ENCODE measurements at regions not wholly inside any gene's neighbourhood (a gene's known extent, or its start where the extent isn't known, plus 50 kb on each side); places are given as distances from the start of the nearest gene placed in this dataset.
"Not testable (repeated sequence)": the region's sequence is repeated elsewhere in the genome, so short reads cannot be mapped to it uniquely, and the experiment has no call there.

- no peaks in the 10 kb centered on the region for H3K36me3 ChIP-seq (ENCODE audit: control insufficient read depth, insufficient read depth, low read length)
- no peak overlapping the region for H3K27ac ChIP-seq (ENCODE audit: low read depth, low read length)
- no peaks in the 10 kb centered on the region for H3K9me3 ChIP-seq (ENCODE audit: control insufficient read depth, insufficient read depth, low read length)
- H3K4me3 ChIP-seq (ENCODE audit: low read depth, low read length) = no peak overlapping the region
- H3K4me1 ChIP-seq (ENCODE audit: control insufficient read depth, insufficient read depth, low read length) = peaks cover 11% of the 10 kb centered on the region
- 0 out of 2 replicates have a peak, but pooled peaks cover 3% of the 10 kb centered on the region for H3K27me3 ChIP-seq (ENCODE audit: control insufficient read depth, insufficient read depth, low read length)
- no peak overlapping the region for H3K9ac ChIP-seq (ENCODE audit: low read depth, low read length)
These were observed 90.3 kb upstream of the PRKX start for GRCh38 chrX:3803713-3804112.

- Histone ChIP-seq H3K4me1 (ENCODE audit: control insufficient read depth, insufficient read depth, low read length) (peaks cover 8% of the 10 kb centered on the region), H3K9ac (ENCODE audit: low read depth, low read length) (no peak overlapping the region), H3K36me3 (ENCODE audit: control insufficient read depth, insufficient read depth, low read length) (no peaks in the 10 kb centered on the region), H3K27me3 (ENCODE audit: control insufficient read depth, insufficient read depth, low read length) (0 out of 2 replicates have a peak, but pooled peaks cover 3% of the 10 kb centered on the region), H3K27ac (ENCODE audit: low read depth, low read length) (no peak overlapping the region), H3K4me3 (ENCODE audit: low read depth, low read length) (no peak overlapping the region), H3K9me3 (ENCODE audit: control insufficient read depth, insufficient read depth, low read length) (no peaks in the 10 kb centered on the region)
These were observed 89.9 kb upstream of the PRKX start for GRCh38 chrX:3803305-3803704.

- not testable (repeated sequence) for H3K27ac ChIP-seq (ENCODE audit: low read depth, low read length); H3K27me3 ChIP-seq (ENCODE audit: control insufficient read depth, insufficient read depth, low read length)
These were observed 82.0 kb upstream of the PRKX start for GRCh38 chrX:3795411-3795810.

GRCh38 chrX:3791449-3791848 is 78.0 kb upstream of the PRKX start:
- Histone ChIP-seq H3K27me3 (ENCODE audit: control insufficient read depth, insufficient read depth, low read length) (no peaks in the 10 kb centered on the region), H3K9me3 (ENCODE audit: control insufficient read depth, insufficient read depth, low read length) (no peaks in the 10 kb centered on the region), H3K36me3 (ENCODE audit: control insufficient read depth, insufficient read depth, low read length) (no peaks in the 10 kb centered on the region), H3K9ac (ENCODE audit: low read depth, low read length) (no peak overlapping the region), H3K27ac (ENCODE audit: low read depth, low read length) (no peak overlapping the region), H3K4me1 (ENCODE audit: control insufficient read depth, insufficient read depth, low read length) (peaks cover 15% of the 10 kb centered on the region), H3K4me3 (ENCODE audit: low read depth, low read length) (no peak overlapping the region)

More at GRCh38 chrX:3795411-3795810, 82.0 kb upstream of the PRKX start:
- not testable (repeated sequence) for H3K9me3 ChIP-seq (ENCODE audit: control insufficient read depth, insufficient read depth, low read length); H3K4me3 ChIP-seq (ENCODE audit: low read depth, low read length); H3K4me1 ChIP-seq (ENCODE audit: control insufficient read depth, insufficient read depth, low read length); H3K36me3 ChIP-seq (ENCODE audit: control insufficient read depth, insufficient read depth, low read length); H3K9ac ChIP-seq (ENCODE audit: low read depth, low read length)

GRCh38 chrX:3788494-3789233 is 75.2 kb upstream of the PRKX start:
- Histone ChIP-seq H3K9ac (ENCODE audit: low read depth, low read length) (peak overlapping the region; percentile 5), H3K4me1 (ENCODE audit: control insufficient read depth, insufficient read depth, low read length) (peaks cover 15% of the 10 kb centered on the region), H3K36me3 (ENCODE audit: control insufficient read depth, insufficient read depth, low read length) (no peaks in the 10 kb centered on the region), H3K9me3 (ENCODE audit: control insufficient read depth, insufficient read depth, low read length) (no peaks in the 10 kb centered on the region), H3K27ac (ENCODE audit: low read depth, low read length) (peak overlapping the region; percentile 32), H3K27me3 (ENCODE audit: control insufficient read depth, insufficient read depth, low read length) (no peaks in the 10 kb centered on the region), H3K4me3 (ENCODE audit: low read depth, low read length) (peak overlapping the region; percentile 55)

GRCh38 chrX:3787856-3788255 is 74.4 kb upstream of the PRKX start:
- H3K27ac ChIP-seq (ENCODE audit: low read depth, low read length) = peak overlapping the region; percentile 32
- peak overlapping the region; percentile 55 for H3K4me3 ChIP-seq (ENCODE audit: low read depth, low read length)
- H3K36me3 ChIP-seq (ENCODE audit: control insufficient read depth, insufficient read depth, low read length) = no peaks in the 10 kb centered on the region
- H3K9me3 ChIP-seq (ENCODE audit: control insufficient read depth, insufficient read depth, low read length) = no peaks in the 10 kb centered on the region
- no peaks in the 10 kb centered on the region; the same call in 1 of the 2 replicates for H3K27me3 ChIP-seq (ENCODE audit: control insufficient read depth, insufficient read depth, low read length)
- peaks cover 15% of the 10 kb centered on the region for H3K4me1 ChIP-seq (ENCODE audit: control insufficient read depth, insufficient read depth, low read length)
- H3K9ac ChIP-seq (ENCODE audit: low read depth, low read length) = no peak overlapping the region

GRCh38 chrX:3785822-3786221 is 72.4 kb upstream of the PRKX start:
- not testable (repeated sequence) for H3K4me3 ChIP-seq (ENCODE audit: low read depth, low read length); H3K27me3 ChIP-seq (ENCODE audit: control insufficient read depth, insufficient read depth, low read length); H3K27ac ChIP-seq (ENCODE audit: low read depth, low read length); H3K36me3 ChIP-seq (ENCODE audit: control insufficient read depth, insufficient read depth, low read length); H3K9me3 ChIP-seq (ENCODE audit: control insufficient read depth, insufficient read depth, low read length); H3K9ac ChIP-seq (ENCODE audit: low read depth, low read length)
- peaks cover 20% of the 10 kb centered on the region for H3K4me1 ChIP-seq (ENCODE audit: control insufficient read depth, insufficient read depth, low read length)

- Histone ChIP-seq H3K4me1 (ENCODE audit: control insufficient read depth, insufficient read depth, low read length) (peaks cover 5% of the 10 kb centered on the region), H3K4me3 (ENCODE audit: low read depth, low read length) (no peak overlapping the region), H3K9ac (ENCODE audit: low read depth, low read length) (no peak overlapping the region), H3K36me3 (ENCODE audit: control insufficient read depth, insufficient read depth, low read length) (no peaks in the 10 kb centered on the region), H3K27me3 (ENCODE audit: control insufficient read depth, insufficient read depth, low read length) (no peaks in the 10 kb centered on the region; the same call in 1 of the 2 replicates), H3K9me3 (ENCODE audit: control insufficient read depth, insufficient read depth, low read length) (no peaks in the 10 kb centered on the region), H3K27ac (ENCODE audit: low read depth, low read length) (no peak overlapping the region)
These were observed 67.1 kb upstream of the PRKX start for GRCh38 chrX:3780564-3780963.

GRCh38 chrX:3779546-3779945 is 66.1 kb upstream of the PRKX start:
- H3K9me3 ChIP-seq (ENCODE audit: control insufficient read depth, insufficient read depth, low read length) = no peaks in the 10 kb centered on the region
- no peak overlapping the region for H3K4me3 ChIP-seq (ENCODE audit: low read depth, low read length)
- H3K9ac ChIP-seq (ENCODE audit: low read depth, low read length) = no peak overlapping the region
- no peaks in the 10 kb centered on the region for H3K36me3 ChIP-seq (ENCODE audit: control insufficient read depth, insufficient read depth, low read length)
- H3K4me1 ChIP-seq (ENCODE audit: control insufficient read depth, insufficient read depth, low read length) = peaks cover 5% of the 10 kb centered on the region
- no peaks in the 10 kb centered on the region; the same call in 1 of the 2 replicates for H3K27me3 ChIP-seq (ENCODE audit: control insufficient read depth, insufficient read depth, low read length)
- no peak overlapping the region for H3K27ac ChIP-seq (ENCODE audit: low read depth, low read length)

- Histone ChIP-seq H3K9ac (ENCODE audit: low read depth, low read length) (no peak overlapping the region), H3K27ac (ENCODE audit: low read depth, low read length) (no peak overlapping the region), H3K36me3 (ENCODE audit: control insufficient read depth, insufficient read depth, low read length) (no peaks in the 10 kb centered on the region), H3K27me3 (ENCODE audit: control insufficient read depth, insufficient read depth, low read length) (no peaks in the 10 kb centered on the region), H3K4me1 (ENCODE audit: control insufficient read depth, insufficient read depth, low read length) (peaks cover 5% of the 10 kb centered on the region), H3K4me3 (ENCODE audit: low read depth, low read length) (no peak overlapping the region), H3K9me3 (ENCODE audit: control insufficient read depth, insufficient read depth, low read length) (no peaks in the 10 kb centered on the region)
These were observed 64.0 kb upstream of the PRKX start for GRCh38 chrX:3777416-3777815.

- no peaks in the 10 kb centered on the region for H3K36me3 ChIP-seq (ENCODE audit: control insufficient read depth, insufficient read depth, low read length)
- no peak overlapping the region for H3K4me3 ChIP-seq (ENCODE audit: low read depth, low read length)
- no peaks in the 10 kb centered on the region for H3K4me1 ChIP-seq (ENCODE audit: control insufficient read depth, insufficient read depth, low read length)
- H3K9ac ChIP-seq (ENCODE audit: low read depth, low read length) = no peak overlapping the region
- no peaks in the 10 kb centered on the region for H3K9me3 ChIP-seq (ENCODE audit: control insufficient read depth, insufficient read depth, low read length)
- H3K27me3 ChIP-seq (ENCODE audit: control insufficient read depth, insufficient read depth, low read length) = no peaks in the 10 kb centered on the region
- no peak overlapping the region for H3K27ac ChIP-seq (ENCODE audit: low read depth, low read length)
These were observed 58.3 kb upstream of the PRKX start for GRCh38 chrX:3771766-3772165.

All from HUES48 (cell line).